C4-2B (cell line): ENCODE measurements at regions not wholly inside any gene's neighbourhood (a gene's known extent, or its start where the extent isn't known, plus 50 kb on each side); places are given as distances from the start of the nearest gene placed in this dataset.

Source experiments
- H3K27ac ChIP-seq: fragments of 450-650 bp; 2 replicates; pipeline ENCODE4 v1.5.1; 2017
- ZFX ChIP-seq: fragments of 450-650 bp; IDR thresholded peaks from 2 replicates; pipeline ENCODE4 v1.6.1; 2017
- TF ChIP-seq, protein P1 (sequence below): fragments of 450-650 bp; conservative IDR thresholded peaks from 2 replicates; pipeline ENCODE4 v1.5.1; 2017; ENCODE audit warnings: mild to moderate bottlenecking

DNA sequence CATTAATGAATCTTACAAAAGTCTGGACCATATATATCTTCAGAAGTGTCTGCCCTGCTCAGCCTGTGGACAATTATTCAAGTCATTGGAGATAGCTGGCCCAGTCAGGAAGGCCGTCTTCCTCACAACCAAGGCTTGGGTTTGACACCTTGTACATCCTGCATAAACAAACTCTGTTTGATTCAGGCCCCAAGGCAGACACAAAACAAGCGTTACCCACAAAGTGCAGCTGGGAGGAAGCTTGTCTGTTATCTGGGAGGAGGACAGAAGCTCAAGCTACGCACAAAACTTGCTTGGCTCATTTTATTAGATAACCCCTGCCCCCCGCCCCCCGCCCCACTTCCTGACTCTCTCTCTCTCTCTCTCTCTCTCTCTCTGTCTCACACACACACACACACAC is 166.9 kb upstream of the WDR11 start:
- no peak for TF ChIP-seq ZFX
- TF ChIP-seq, protein P1, sequence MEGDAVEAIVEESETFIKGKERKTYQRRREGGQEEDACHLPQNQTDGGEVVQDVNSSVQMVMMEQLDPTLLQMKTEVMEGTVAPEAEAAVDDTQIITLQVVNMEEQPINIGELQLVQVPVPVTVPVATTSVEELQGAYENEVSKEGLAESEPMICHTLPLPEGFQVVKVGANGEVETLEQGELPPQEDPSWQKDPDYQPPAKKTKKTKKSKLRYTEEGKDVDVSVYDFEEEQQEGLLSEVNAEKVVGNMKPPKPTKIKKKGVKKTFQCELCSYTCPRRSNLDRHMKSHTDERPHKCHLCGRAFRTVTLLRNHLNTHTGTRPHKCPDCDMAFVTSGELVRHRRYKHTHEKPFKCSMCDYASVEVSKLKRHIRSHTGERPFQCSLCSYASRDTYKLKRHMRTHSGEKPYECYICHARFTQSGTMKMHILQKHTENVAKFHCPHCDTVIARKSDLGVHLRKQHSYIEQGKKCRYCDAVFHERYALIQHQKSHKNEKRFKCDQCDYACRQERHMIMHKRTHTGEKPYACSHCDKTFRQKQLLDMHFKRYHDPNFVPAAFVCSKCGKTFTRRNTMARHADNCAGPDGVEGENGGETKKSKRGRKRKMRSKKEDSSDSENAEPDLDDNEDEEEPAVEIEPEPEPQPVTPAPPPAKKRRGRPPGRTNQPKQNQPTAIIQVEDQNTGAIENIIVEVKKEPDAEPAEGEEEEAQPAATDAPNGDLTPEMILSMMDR = no peak
- H3K27ac ChIP-seq = no peak overlapping the region

- no peak overlapping the region for H3K27ac ChIP-seq
- TF ChIP-seq, protein P1 = no peak
- TF ChIP-seq ZFX = no peak
Measured at GRCh38 chr10:120685136-120685535, 166.0 kb upstream of the WDR11 start.

DNA sequence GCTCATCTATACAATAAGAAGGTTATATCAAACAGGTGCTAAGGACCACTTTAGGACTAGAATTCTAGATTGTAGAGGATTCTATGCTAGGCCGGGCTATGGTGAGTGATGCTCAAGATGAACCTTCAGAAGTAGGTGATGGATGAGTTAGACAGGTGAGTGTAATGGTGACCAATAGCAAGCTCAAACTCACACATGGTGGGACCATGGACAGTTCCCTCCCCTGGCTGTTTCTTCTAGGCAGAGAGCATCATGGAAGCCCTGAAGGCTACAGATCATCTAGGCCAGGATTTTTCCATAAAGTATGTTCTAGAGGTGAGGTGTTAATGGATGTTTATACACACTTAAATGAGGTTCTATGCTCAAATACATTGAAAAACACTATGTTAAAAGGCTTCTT is 162.2 kb upstream of the WDR11 start:
- no peak overlapping the region for H3K27ac ChIP-seq
- TF ChIP-seq, protein P1 = no peak
- TF ChIP-seq ZFX = no peak

- TF ChIP-seq ZFX = no peak
- TF ChIP-seq, protein P1 = no peak
- no peak overlapping the region for H3K27ac ChIP-seq
Measured at GRCh38 chr10:120689777-120690529, 161.2 kb upstream of the WDR11 start.

- TF ChIP-seq, protein P1 = no peak
- no peak for TF ChIP-seq ZFX
- no peak overlapping the region for H3K27ac ChIP-seq
Measured at GRCh38 chr10:120691625-120692024, 159.5 kb upstream of the WDR11 start.

GRCh38 chr10:120700426-120700825 is 150.7 kb upstream of the WDR11 start:
- TF ChIP-seq ZFX = no peak
- TF ChIP-seq, protein P1 = no peak
- no peak overlapping the region for H3K27ac ChIP-seq

DNA sequence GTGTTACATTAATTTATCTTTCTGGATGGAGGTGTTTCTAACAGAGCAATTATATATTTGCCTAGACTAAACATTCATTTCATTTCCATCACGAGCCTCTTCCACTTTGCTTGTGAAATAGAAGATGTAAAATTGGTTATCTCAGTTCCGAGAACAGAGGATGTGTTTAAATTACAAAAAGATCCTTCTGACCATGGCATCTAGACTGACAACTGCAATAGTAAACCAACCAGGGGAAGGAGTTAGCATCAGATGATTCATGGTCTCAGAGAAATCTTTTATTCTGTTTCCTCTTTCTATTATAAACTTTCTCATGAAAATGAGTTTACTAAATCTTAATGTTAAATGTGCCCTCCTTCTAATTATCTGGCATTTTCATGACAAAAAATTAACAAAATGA is 149.8 kb upstream of the WDR11 start:
- H3K27ac ChIP-seq = no peak overlapping the region
- TF ChIP-seq, protein P1 = no peak
- TF ChIP-seq ZFX = no peak
